Prostate gland (tissue), 2 donors: ENCODE measurements at regions not wholly inside any gene's neighbourhood (a gene's known extent, or its start where the extent isn't known, plus 50 kb on each side); places are given as distances from the start of the nearest gene placed in this dataset.

ENCODE experiments used
- POLR2A ChIP-seq: fragments of 450-650 bp; IDR thresholded peaks from one replicate; pipeline ENCODE4 v1.6.1; 2016; ENCODE audit warnings: antibody characterized with exemption, mild to moderate bottlenecking
- TF ChIP-seq, protein P1 (sequence below), 4 experiments: fragments of 200-600 bp in 2 of 4; fragments of 450-650 bp in 2 of 4; sonication (generic) in 2 of 4; IDR thresholded peaks; 1 replicate in 3 of 4; 2 replicates in 1 of 4; pipeline ENCODE4 v1.5.1; 2016 to 2019; ENCODE audit warnings: antibody characterized with exemption in 4 of 4, mild to moderate bottlenecking in 2 of 4, moderate library complexity in 2 of 4

- TF ChIP-seq, protein P1, sequence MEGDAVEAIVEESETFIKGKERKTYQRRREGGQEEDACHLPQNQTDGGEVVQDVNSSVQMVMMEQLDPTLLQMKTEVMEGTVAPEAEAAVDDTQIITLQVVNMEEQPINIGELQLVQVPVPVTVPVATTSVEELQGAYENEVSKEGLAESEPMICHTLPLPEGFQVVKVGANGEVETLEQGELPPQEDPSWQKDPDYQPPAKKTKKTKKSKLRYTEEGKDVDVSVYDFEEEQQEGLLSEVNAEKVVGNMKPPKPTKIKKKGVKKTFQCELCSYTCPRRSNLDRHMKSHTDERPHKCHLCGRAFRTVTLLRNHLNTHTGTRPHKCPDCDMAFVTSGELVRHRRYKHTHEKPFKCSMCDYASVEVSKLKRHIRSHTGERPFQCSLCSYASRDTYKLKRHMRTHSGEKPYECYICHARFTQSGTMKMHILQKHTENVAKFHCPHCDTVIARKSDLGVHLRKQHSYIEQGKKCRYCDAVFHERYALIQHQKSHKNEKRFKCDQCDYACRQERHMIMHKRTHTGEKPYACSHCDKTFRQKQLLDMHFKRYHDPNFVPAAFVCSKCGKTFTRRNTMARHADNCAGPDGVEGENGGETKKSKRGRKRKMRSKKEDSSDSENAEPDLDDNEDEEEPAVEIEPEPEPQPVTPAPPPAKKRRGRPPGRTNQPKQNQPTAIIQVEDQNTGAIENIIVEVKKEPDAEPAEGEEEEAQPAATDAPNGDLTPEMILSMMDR (IDR thresholded peaks at IDR 0.05) = no peak
- TF ChIP-seq POLR2A = no peak
Measured at GRCh38 chr12:59084511-59085375, 164.4 kb upstream of the LRIG3 start.
